ENCODE measurements at regions not wholly inside any gene's neighbourhood (a gene's known extent, or its start where the extent isn't known, plus 50 kb on each side); places are given as distances from the start of the nearest gene placed in this dataset.

GRCh38 chr7:28356619-28357018 is 55.7 kb upstream of the CREB5 start:
- H3K9me3 Mint-ChIP-seq (ENCODE audit: unreplicated experiment), result peaks cover 9% of the 10 kb centered on the region
- TF ChIP-seq, protein P1, sequence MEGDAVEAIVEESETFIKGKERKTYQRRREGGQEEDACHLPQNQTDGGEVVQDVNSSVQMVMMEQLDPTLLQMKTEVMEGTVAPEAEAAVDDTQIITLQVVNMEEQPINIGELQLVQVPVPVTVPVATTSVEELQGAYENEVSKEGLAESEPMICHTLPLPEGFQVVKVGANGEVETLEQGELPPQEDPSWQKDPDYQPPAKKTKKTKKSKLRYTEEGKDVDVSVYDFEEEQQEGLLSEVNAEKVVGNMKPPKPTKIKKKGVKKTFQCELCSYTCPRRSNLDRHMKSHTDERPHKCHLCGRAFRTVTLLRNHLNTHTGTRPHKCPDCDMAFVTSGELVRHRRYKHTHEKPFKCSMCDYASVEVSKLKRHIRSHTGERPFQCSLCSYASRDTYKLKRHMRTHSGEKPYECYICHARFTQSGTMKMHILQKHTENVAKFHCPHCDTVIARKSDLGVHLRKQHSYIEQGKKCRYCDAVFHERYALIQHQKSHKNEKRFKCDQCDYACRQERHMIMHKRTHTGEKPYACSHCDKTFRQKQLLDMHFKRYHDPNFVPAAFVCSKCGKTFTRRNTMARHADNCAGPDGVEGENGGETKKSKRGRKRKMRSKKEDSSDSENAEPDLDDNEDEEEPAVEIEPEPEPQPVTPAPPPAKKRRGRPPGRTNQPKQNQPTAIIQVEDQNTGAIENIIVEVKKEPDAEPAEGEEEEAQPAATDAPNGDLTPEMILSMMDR (IDR thresholded peaks at IDR 0.05; ENCODE audit: insufficient read depth in 1 of 2, low read depth in 1 of 2, low read length in 1 of 2, severe bottlenecking in 1 of 2, unreplicated experiment in 1 of 2), result no peak
- peaks cover 3% of the 10 kb centered on the region for H3K27me3 Mint-ChIP-seq (ENCODE audit: insufficient read depth, unreplicated experiment)
- no peak overlapping the region for H3K4me3 Mint-ChIP-seq (ENCODE audit: unreplicated experiment)
- intact Hi-C loops (cut with micrococcal nuclease; ENCODE audit: unreplicated experiment), result no loop called here
- Histone ChIP-seq H3K4me3 (ENCODE audit: low read depth, low read length) (no peak overlapping the region), H3K4me1 (no peaks in the 10 kb centered on the region; the same call in 1 of the 2 replicates), H3K27me3 (replicated peaks; ENCODE audit: control insufficient read depth, insufficient read depth, low read length) (no peaks in the 10 kb centered on the region), H3K36me3 (ENCODE audit: control insufficient read depth, insufficient read depth, low read length) (no peaks in the 10 kb centered on the region), H3K9me3 (no peaks in the 10 kb centered on the region)
- POLR2A ChIA-PET, result no interaction called here
- H3K36me3 Mint-ChIP-seq (ENCODE audit: insufficient read depth, unreplicated experiment), result no peaks in the 10 kb centered on the region
- BruUV-seq (replicated peaks), result no TSS peak
- no peak for DNase-seq
- peaks cover 2% of the 10 kb centered on the region for H3K4me1 Mint-ChIP-seq (ENCODE audit: low read depth, unreplicated experiment)
- CTCF ChIA-PET, result no interaction called here
- H3K27ac Mint-ChIP-seq (ENCODE audit: unreplicated experiment), result no peak overlapping the region

GRCh38 chr7:28358423-28358868 is 53.9 kb upstream of the CREB5 start:
- Histone ChIP-seq H3K36me3 (ENCODE audit: control insufficient read depth, insufficient read depth, low read length) (no peaks in the 10 kb centered on the region), H3K4me1 (no peaks in the 10 kb centered on the region), H3K4me3 (ENCODE audit: low read depth, low read length) (no peak overlapping the region), H3K27me3 (replicated peaks; ENCODE audit: control insufficient read depth, insufficient read depth, low read length) (no peaks in the 10 kb centered on the region; the same call in 1 of the 2 replicates), H3K9me3 (no peaks in the 10 kb centered on the region)
- H3K4me3 Mint-ChIP-seq (ENCODE audit: unreplicated experiment), result no peak overlapping the region
- TF ChIP-seq, protein P1 (IDR thresholded peaks at IDR 0.05; ENCODE audit: insufficient read depth in 1 of 2, low read depth in 1 of 2, low read length in 1 of 2, severe bottlenecking in 1 of 2, unreplicated experiment in 1 of 2), result no peak
- no peak overlapping the region for H3K27ac Mint-ChIP-seq (ENCODE audit: unreplicated experiment)
- intact Hi-C loops (cut with micrococcal nuclease; ENCODE audit: unreplicated experiment), result no loop called here
- peaks cover 3% of the 10 kb centered on the region for H3K27me3 Mint-ChIP-seq (ENCODE audit: insufficient read depth, unreplicated experiment)
- H3K4me1 Mint-ChIP-seq (ENCODE audit: low read depth, unreplicated experiment), result no peaks in the 10 kb centered on the region
- H3K9me3 Mint-ChIP-seq (ENCODE audit: unreplicated experiment), result peaks cover 2% of the 10 kb centered on the region
- POLR2A ChIA-PET, result no interaction called here
- no TSS peak for BruUV-seq (replicated peaks)
- CTCF ChIA-PET, result no interaction called here
- DNase-seq, result no peak
- H3K36me3 Mint-ChIP-seq (ENCODE audit: insufficient read depth, unreplicated experiment), result no peaks in the 10 kb centered on the region

DNA sequence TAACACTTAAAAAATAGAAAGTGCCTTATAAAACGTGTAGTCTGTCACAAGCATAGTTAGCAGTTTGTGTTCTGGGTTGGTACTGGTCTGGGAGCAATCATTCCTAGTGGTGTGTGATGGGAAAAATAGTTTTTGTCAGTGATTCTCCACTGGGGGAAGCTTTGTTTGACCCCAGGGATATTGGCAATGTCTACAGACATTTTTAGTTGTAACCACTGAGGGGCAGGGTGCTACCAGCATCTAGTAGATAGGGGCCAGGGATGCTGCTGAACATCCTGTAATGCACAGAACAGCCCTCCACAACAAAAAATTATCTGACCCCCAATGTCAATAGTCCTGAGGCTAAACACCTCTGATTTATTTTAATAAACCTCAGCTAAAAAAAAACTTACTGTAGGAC is 51.6 kb upstream of the CREB5 start:
- no TSS peak for BruUV-seq (replicated peaks)
- Mint-ChIP-seq H3K4me3 (ENCODE audit: unreplicated experiment) (no peak overlapping the region), H3K36me3 (ENCODE audit: insufficient read depth, unreplicated experiment) (no peaks in the 10 kb centered on the region), H3K27me3 (ENCODE audit: insufficient read depth, unreplicated experiment) (peaks cover 6% of the 10 kb centered on the region), H3K27ac (ENCODE audit: unreplicated experiment) (no peak overlapping the region), H3K4me1 (ENCODE audit: low read depth, unreplicated experiment) (peaks cover 6% of the 10 kb centered on the region), H3K9me3 (ENCODE audit: unreplicated experiment) (peaks cover 16% of the 10 kb centered on the region)
- peak in 1 of 2 experiments; percentile 10 for DNase-seq
- ChIA-PET CTCF (no interaction called here), POLR2A (no interaction called here)
- intact Hi-C loops (cut with micrococcal nuclease; ENCODE audit: unreplicated experiment), result loop anchor here (5.0 kb wide), 1 partner anchor 63 kb away; no protein-coding TSS in a partner anchor
- Histone ChIP-seq H3K9me3 (0 out of 2 replicates have a peak, but pooled peaks cover 4% of the 10 kb centered on the region), H3K4me1 (no peaks in the 10 kb centered on the region), H3K4me3 (ENCODE audit: low read depth, low read length) (no peak overlapping the region), H3K27me3 (replicated peaks; ENCODE audit: control insufficient read depth, insufficient read depth, low read length) (no peaks in the 10 kb centered on the region; the same call in 1 of the 2 replicates), H3K36me3 (ENCODE audit: control insufficient read depth, insufficient read depth, low read length) (no peaks in the 10 kb centered on the region)
- TF ChIP-seq, protein P1 (IDR thresholded peaks at IDR 0.05; ENCODE audit: insufficient read depth in 1 of 2, low read depth in 1 of 2, low read length in 1 of 2, severe bottlenecking in 1 of 2, unreplicated experiment in 1 of 2), result no peak
